ENCODE measurements at regions not wholly inside any gene's neighbourhood (a gene's known extent, or its start where the extent isn't known, plus 50 kb on each side); places are given as distances from the start of the nearest gene placed in this dataset.
"Not testable (repeated sequence)": the region's sequence is repeated elsewhere in the genome, so short reads cannot be mapped to it uniquely, and the experiment has no call there.

DNA sequence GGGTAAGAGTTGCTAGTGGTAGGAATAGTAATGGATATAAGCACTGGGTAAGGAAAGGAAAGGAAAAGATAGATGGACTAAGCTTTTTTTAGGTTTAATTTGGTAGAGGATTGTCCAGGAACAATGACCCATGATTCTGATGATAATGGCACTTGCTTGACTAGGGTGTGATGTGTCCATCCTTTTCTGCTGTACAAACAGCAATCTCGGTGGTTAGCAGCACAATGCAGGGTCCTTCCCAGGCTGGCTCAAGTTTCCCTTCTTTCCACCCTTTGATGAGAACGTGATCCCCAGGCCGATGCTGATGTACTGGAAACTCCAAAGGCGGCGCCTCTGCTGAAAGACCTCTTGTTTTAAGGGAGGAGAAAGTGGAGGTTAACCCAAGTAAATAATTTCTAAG, 105.3 kb downstream of the TMEM167A start:
- H3K36me3 ChIP-seq (ENCODE audit: insufficient read depth in 1 of 2, low read depth in 1 of 2), result no peaks in the 10 kb centered on the region
- DNase-seq, result no peak
- H3K4me1 ChIP-seq, result no peaks in the 10 kb centered on the region
- no peaks in the 10 kb centered on the region for H3K27me3 ChIP-seq (ENCODE audit: insufficient read depth in 3 of 3, low read length in 2 of 3)
- TF ChIP-seq CTCF (IDR thresholded peaks at IDR 0.05), result no peak
- H3K4me3 ChIP-seq, result no peak overlapping the region
- intact Hi-C loops (cut with DNase I), result no loop called here
- H3K27ac ChIP-seq, result no peak overlapping the region
- 71 to 78% (median 73%) methylated on average over 5 of the region's 5 CpGs for WGBS, 3 donors
- no peaks in the 10 kb centered on the region for H3K9me3 ChIP-seq
- no peak for ATAC-seq

- H3K4me3 ChIP-seq; DNase-seq; ATAC-seq; H3K27me3 ChIP-seq (ENCODE audit: insufficient read depth in 3 of 3, low read length in 2 of 3); H3K27ac ChIP-seq; H3K9me3 ChIP-seq; H3K4me1 ChIP-seq; intact Hi-C loops (cut with DNase I); H3K36me3 ChIP-seq (ENCODE audit: insufficient read depth in 1 of 2, low read depth in 1 of 2): not testable (repeated sequence)
- WGBS, 3 donors, result 83 to 92% (median 88%) methylated on average over 10 of the region's 10 CpGs
These were observed 106.0 kb downstream of the TMEM167A start for GRCh38 chr5:82971034-82971806.

- DNase-seq; H3K27ac ChIP-seq; H3K36me3 ChIP-seq (ENCODE audit: insufficient read depth in 1 of 2, low read depth in 1 of 2); H3K9me3 ChIP-seq; H3K4me3 ChIP-seq; H3K27me3 ChIP-seq (ENCODE audit: insufficient read depth in 3 of 3, low read length in 2 of 3); H3K4me1 ChIP-seq; intact Hi-C loops (cut with DNase I); ATAC-seq: not testable (repeated sequence)
- whole genome bisulfite sequencing, 3 donors, result 89 to 92% (median 91%) methylated on average over 6 of the region's 6 CpGs
These were observed 107.8 kb downstream of the TMEM167A start for GRCh38 chr5:82969221-82969976.

DNA sequence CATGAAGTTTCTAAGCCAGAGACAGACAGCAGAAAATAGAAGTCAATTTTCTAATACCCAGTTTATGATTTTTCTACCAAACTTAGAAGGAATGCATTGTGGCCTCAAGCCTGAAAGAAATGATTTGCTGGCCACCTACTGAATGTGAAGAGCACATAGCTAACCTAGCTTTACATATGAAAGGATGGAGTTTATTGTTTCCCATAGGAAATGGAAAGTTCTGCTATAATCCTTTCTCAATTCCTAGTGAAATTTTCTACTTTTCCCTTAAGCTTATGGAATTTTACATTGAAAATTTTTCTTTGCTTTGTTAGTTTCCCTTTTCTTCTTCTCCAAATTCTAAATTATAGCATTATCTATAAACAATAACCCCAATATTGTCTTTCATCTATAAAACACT, 110.1 kb downstream of the TMEM167A start:
- H3K9me3 ChIP-seq, result no peaks in the 10 kb centered on the region
- no peaks in the 10 kb centered on the region for H3K4me1 ChIP-seq
- H3K27me3 ChIP-seq (ENCODE audit: insufficient read depth in 3 of 3, low read length in 2 of 3), result no peaks in the 10 kb centered on the region
- no peak for TF ChIP-seq CTCF (IDR thresholded peaks at IDR 0.05)
- ATAC-seq, result no peak
- intact Hi-C loops (cut with DNase I), result no loop called here
- no peak overlapping the region for H3K4me3 ChIP-seq
- DNase-seq, result no peak
- no peaks in the 10 kb centered on the region for H3K36me3 ChIP-seq (ENCODE audit: insufficient read depth in 1 of 2, low read depth in 1 of 2)
- H3K27ac ChIP-seq, result no peak overlapping the region

GRCh38 chr5:82959466-82959865, 117.7 kb downstream of the TMEM167A start:
- H3K36me3 ChIP-seq (ENCODE audit: insufficient read depth in 1 of 2, low read depth in 1 of 2), result no peaks in the 10 kb centered on the region
- H3K4me1 ChIP-seq, result no peaks in the 10 kb centered on the region
- WGBS, 3 donors, result 90 to 100% (median 94%) methylated on average over 1 of the region's 1 CpG

More at GRCh38 chr5:82959466-82959865, 117.7 kb downstream of the TMEM167A start:
- Histone ChIP-seq H3K27me3 (ENCODE audit: insufficient read depth in 3 of 3, low read length in 2 of 3) (no peaks in the 10 kb centered on the region), H3K27ac (no peak overlapping the region), H3K9me3 (no peaks in the 10 kb centered on the region), H3K4me3 (no peak overlapping the region)
- TF ChIP-seq CTCF (IDR thresholded peaks at IDR 0.05), result no peak
- intact Hi-C loops (cut with DNase I), result no loop called here
- DNase-seq, result no peak
- no peak for ATAC-seq

Data from psoas muscle (tissue), 7 donors.